ENCODE measurements at regions not wholly inside any gene's neighbourhood (a gene's known extent, or its start where the extent isn't known, plus 50 kb on each side); places are given as distances from the start of the nearest gene placed in this dataset.

DNA sequence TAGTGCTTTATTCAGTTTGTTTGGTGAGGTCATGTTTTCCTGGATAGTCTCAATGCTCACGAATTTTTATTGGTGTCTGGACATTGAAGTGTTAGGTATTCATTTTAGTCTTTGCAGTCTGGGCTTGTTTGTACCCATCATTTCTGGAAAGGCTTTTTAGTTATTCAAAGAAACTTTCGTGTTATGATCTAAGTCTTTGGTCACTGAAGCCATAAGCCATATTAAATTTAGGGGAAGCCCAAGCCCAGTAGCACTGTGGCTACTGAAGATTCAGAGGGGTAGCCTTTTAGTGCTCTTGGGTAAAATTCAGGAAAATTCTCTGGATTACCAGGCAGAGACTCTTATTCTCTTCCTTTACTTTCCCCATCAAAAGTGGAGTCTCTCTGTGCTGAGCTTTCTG lies 56.2 kb upstream of the PEX5L start:
- TF ChIP-seq, protein P1, sequence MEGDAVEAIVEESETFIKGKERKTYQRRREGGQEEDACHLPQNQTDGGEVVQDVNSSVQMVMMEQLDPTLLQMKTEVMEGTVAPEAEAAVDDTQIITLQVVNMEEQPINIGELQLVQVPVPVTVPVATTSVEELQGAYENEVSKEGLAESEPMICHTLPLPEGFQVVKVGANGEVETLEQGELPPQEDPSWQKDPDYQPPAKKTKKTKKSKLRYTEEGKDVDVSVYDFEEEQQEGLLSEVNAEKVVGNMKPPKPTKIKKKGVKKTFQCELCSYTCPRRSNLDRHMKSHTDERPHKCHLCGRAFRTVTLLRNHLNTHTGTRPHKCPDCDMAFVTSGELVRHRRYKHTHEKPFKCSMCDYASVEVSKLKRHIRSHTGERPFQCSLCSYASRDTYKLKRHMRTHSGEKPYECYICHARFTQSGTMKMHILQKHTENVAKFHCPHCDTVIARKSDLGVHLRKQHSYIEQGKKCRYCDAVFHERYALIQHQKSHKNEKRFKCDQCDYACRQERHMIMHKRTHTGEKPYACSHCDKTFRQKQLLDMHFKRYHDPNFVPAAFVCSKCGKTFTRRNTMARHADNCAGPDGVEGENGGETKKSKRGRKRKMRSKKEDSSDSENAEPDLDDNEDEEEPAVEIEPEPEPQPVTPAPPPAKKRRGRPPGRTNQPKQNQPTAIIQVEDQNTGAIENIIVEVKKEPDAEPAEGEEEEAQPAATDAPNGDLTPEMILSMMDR (IDR thresholded peaks at IDR 0.05), result no peak
- H3K27me3 ChIP-seq, result no peaks in the 10 kb centered on the region
- H3K9me3 ChIP-seq, result no peaks in the 10 kb centered on the region
- no peak overlapping the region for H3K4me3 ChIP-seq (ENCODE audit: low read depth in 1 of 2, low read length in 1 of 2)
- H3K36me3 ChIP-seq, result no peaks in the 10 kb centered on the region
- no peaks in the 10 kb centered on the region for H3K4me1 ChIP-seq (ENCODE audit: control insufficient read depth in 1 of 2, insufficient read depth in 1 of 2, low read depth in 1 of 2, low read length in 1 of 2)
- H3K27ac ChIP-seq, result no peak overlapping the region

DNA sequence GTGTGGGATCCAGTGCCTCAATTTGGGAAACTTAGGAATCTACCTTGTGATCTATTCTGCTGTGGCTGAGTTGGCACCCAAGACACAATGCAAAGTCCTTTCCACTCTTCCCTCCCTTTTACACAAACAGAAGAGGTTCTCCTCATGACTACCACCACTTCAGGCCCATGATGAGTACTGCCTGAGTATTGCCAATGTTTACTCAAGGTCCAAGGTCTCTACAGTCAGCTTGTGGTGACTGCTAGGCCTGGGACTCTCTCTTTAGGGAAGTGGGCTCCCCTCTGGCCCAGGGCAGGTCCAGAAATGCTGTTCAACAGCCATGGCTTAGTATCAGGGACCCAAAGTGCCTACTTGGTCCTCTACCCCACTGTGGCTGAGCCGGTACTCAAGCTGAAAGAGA lies 56.8 kb upstream of the PEX5L start:
- Histone ChIP-seq H3K4me3 (ENCODE audit: low read depth in 1 of 2, low read length in 1 of 2) (no peak overlapping the region), H3K27ac (no peak overlapping the region), H3K4me1 (ENCODE audit: control insufficient read depth in 1 of 2, insufficient read depth in 1 of 2, low read depth in 1 of 2, low read length in 1 of 2) (no peaks in the 10 kb centered on the region), H3K9me3 (no peaks in the 10 kb centered on the region), H3K36me3 (no peaks in the 10 kb centered on the region), H3K27me3 (no peaks in the 10 kb centered on the region)
- TF ChIP-seq, protein P1 (IDR thresholded peaks at IDR 0.05), result no peak

DNA sequence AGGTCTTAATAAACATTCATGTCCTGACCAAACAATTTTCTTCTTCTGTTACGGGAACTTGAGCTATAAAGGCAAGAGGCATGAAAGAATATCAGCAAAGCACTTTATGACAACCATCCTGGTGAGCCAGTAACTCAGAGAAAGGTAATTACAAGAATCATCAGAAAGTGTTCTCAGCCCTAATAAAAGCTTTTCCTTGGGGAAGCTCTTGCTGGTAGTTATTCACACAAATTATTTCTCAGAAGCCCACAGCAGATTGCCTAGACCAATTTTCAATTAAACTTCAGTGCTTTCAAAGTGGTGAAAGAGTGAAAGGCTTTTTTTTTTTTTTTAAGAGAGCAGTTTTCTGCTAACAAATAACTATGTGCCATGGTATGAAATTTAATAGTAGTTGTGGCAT lies 60.9 kb upstream of the PEX5L start:
- H3K27me3 ChIP-seq, result no peaks in the 10 kb centered on the region

DNA sequence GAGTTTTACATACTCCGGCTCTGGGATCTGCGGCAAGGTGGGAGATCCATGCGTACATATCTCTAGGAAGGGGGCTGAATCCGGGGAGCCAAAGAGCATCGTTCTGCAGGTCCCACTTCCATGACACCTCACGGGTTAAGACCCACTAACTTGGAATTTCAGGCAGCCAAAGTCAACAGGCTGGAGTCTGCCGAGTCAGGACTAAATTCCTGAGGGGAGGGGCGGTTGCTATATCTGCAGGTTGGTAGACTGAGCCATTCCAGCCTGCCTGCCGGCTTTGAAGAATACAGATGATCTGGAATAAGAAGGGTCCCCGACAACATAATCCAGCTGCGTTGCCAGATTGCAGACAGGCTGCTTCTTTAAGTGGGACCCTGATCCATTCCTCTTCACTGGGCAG lies 65.4 kb upstream of the PEX5L start:
- Histone ChIP-seq H3K27me3 (no peaks in the 10 kb centered on the region), H3K4me3 (ENCODE audit: low read depth in 1 of 2, low read length in 1 of 2) (no peak overlapping the region), H3K4me1 (ENCODE audit: control insufficient read depth in 1 of 2, insufficient read depth in 1 of 2, low read depth in 1 of 2, low read length in 1 of 2) (no peaks in the 10 kb centered on the region), H3K36me3 (no peaks in the 10 kb centered on the region), H3K27ac (no peak overlapping the region), H3K9me3 (no peaks in the 10 kb centered on the region)
- TF ChIP-seq, protein P1 (IDR thresholded peaks at IDR 0.05), result no peak

More for the DNA sequence above, 60.9 kb upstream of the PEX5L start:
- no peaks in the 10 kb centered on the region for H3K4me1 ChIP-seq (ENCODE audit: control insufficient read depth in 1 of 2, insufficient read depth in 1 of 2, low read depth in 1 of 2, low read length in 1 of 2)
- H3K4me3 ChIP-seq (ENCODE audit: low read depth in 1 of 2, low read length in 1 of 2), result no peak overlapping the region
- no peak overlapping the region for H3K27ac ChIP-seq
- TF ChIP-seq, protein P1 (IDR thresholded peaks at IDR 0.05), result no peak
- no peaks in the 10 kb centered on the region for H3K9me3 ChIP-seq
- H3K36me3 ChIP-seq, result no peaks in the 10 kb centered on the region

DNA sequence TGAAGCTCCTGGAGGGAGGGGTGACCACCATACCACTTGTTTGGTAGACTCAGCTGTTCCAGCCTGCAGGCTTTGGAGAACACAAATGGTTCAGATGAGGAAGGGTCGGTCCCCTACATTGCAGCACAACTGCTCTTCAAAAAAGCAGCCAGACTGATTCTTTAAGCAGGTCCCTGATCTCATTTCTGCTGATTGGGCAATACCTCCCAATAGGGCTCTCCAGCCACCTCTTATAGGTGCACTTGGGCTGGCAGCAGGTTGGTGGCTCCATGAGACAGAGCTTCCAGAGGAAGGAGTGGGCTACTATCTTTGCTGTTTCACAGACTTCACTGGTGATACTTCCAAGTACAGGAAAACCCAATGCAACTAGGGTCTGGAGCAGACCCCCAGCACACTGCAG lies 65.9 kb upstream of the PEX5L start:
- Histone ChIP-seq H3K4me3 (ENCODE audit: low read depth in 1 of 2, low read length in 1 of 2) (no peak overlapping the region), H3K36me3 (no peaks in the 10 kb centered on the region), H3K27me3 (no peaks in the 10 kb centered on the region), H3K27ac (no peak overlapping the region), H3K9me3 (no peaks in the 10 kb centered on the region), H3K4me1 (ENCODE audit: control insufficient read depth in 1 of 2, insufficient read depth in 1 of 2, low read depth in 1 of 2, low read length in 1 of 2) (no peaks in the 10 kb centered on the region)
- TF ChIP-seq, protein P1 (IDR thresholded peaks at IDR 0.05), result no peak

DNA sequence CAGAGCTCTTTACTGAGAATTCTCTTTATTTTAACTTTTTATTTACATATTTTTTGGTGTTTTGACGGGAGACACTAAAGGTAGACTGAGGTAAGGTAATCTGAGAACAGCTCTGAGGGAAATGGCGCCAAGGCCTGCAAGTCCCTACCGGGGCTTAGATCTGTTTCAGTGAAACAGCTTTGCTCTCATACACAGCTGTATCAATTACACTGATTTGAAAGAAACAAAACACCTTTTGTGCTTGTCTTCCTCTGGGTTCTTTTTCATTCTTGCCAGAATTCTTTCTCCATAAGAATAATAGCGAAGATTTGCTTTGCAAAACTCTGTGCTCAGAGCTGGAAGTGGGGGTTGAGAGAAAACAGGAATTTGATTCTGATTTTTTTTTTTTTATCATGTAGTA lies 79.5 kb upstream of the PEX5L start:
- TF ChIP-seq, protein P1 (IDR thresholded peaks at IDR 0.05), result no peak
- Histone ChIP-seq H3K9me3 (no peaks in the 10 kb centered on the region), H3K36me3 (no peaks in the 10 kb centered on the region), H3K27me3 (no peaks in the 10 kb centered on the region), H3K4me1 (ENCODE audit: control insufficient read depth in 1 of 2, insufficient read depth in 1 of 2, low read depth in 1 of 2, low read length in 1 of 2) (no peaks in the 10 kb centered on the region), H3K4me3 (ENCODE audit: low read depth in 1 of 2, low read length in 1 of 2) (no peak overlapping the region), H3K27ac (no peak overlapping the region)

Data from neutrophil (primary cell).